ACHN (cell line): ENCODE measurements at regions not wholly inside any gene's neighbourhood (a gene's known extent, or its start where the extent isn't known, plus 50 kb on each side); places are given as distances from the start of the nearest gene placed in this dataset.
"Not testable (repeated sequence)": the region's sequence is repeated elsewhere in the genome, so short reads cannot be mapped to it uniquely, and the experiment has no call there.

Experiments used
- DNase-seq: peaks from one replicate; pipeline ENCODE4 v3.0.0-alpha.2; 2015
- in situ Hi-C: cut with HindIII; loops from 2 replicates; pipeline ENCODE4 v1.10.0; 2017; ENCODE audit warnings: low sequenced_read_pairs, low pct_ligation_motif_present, low pct_unique_long_range_greater_than_20kb

DNA sequence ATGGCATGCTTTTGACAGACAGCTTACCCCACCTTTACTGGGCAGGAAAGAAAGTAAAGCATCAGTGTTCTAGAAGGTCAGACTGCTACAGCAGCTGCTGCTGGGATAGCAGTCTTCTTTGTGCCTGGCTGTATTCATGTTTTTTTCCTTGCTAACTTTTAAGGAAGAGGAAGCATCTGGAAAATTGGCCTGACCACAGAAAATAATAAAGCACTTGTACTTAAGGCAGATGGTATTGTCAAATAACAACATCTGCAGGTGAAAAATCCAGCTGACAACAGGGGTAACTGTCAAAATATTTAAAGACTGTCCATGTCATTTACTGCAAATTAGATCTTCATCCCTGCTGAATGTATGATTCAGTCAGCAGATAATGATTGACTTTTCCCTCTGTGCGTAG, 229.0 kb downstream of the OXSM start:
- in situ Hi-C loops: no loop called here

DNA sequence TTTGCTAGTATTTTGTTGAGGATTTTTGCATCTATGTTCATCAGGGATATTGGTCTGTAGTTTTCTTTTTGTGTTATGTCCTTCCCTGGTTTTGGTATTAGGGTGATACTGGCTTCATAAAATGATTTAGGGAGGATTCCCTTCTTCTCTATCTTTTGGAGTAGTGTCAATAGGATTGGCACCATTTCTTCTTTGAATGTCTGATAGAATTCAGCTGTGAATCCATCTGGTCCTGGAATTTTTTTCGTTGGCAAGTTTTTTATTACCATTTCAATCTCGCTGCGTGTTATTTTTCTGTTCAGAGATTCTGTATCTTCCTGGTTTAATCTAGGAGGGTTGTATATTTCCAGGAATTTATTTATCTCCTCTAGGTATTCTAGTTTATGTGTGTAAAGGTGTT, 234.3 kb downstream of the OXSM start:
- in situ Hi-C loops, DNase-seq: not testable (repeated sequence)

More for the DNA sequence above, 229.0 kb downstream of the OXSM start:
- no peak for DNase-seq

DNA sequence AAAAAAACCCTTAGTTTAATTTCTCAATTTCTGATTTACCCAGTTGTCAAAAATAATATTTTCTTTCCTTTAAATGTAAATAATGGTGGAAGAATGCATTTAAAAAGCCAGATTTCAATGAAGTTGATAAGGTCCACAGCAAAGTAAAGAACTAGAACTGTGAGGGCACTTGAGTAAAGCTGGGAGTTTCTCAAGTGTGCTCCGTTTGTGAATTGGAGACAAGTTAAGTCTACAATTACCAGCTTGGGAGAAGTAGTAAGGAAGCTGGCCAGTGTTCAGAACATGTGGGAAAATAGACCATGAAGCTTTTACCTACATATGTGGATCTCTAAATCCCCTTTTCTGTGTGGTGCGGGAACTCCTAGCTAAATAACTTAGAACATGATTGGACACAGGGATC, 239.4 kb downstream of the OXSM start:
- DNase-seq: no peak
- in situ Hi-C loops: no loop called here

DNA sequence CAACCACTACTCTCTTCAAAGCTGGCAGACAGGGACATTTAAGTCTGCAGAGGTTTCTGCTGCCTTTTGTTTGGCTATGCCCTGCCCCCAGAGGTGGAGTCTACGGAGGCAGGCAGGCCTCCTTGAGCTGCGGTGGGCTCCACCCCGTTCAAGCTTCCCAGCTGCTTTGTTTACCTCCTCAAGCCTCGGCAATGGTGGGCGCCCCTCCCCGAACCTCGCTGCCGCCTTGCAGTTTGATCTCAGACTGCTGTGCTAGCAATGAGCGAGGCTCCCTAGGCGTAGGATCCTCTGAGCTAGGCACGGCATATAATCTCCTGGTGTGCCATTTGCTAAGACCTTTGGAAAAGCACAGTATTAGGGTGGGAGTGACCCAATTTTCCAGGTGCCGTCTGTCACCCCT, 252.2 kb downstream of the OXSM start:
- DNase-seq, in situ Hi-C loops: not testable (repeated sequence)

DNA sequence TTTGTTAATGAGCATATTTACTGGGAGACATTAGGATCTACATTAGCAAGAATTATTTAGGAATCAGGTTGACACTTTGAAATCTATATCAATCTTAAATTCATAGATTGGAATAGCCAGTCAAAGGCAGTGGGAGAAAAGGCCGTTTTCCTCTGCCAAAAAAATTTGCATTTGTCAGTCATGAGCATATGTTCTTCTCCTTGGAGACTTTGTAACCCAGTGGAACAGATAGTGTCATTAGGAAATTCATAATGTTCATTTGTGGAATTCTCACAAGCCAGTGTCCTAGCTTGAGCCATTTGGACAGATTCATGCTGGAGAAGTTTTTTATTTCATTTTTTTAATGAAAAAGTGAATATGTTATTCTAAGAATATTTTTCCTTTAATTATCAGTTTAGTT, 260.1 kb downstream of the OXSM start:
- DNase-seq: no peak
- in situ Hi-C loops: no loop called here

DNA sequence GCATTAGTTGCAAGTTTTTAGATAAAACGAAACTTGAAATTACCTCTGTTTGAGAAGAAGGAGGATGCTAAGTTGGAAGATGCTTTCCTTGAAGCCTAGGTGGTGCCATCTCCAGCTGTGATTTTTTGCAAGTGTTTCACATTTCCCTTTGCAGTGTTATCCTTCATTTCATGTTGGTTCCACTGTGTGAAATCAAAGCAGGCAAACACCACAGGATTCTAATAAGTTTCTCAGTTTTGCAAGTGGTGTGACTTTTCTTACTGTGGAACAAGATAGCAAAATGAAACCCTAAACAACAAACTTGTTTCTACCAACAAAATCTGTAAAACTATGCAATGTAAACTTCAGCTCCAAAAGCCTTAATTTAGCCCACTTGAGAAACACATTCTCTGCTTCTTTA, 260.9 kb downstream of the OXSM start:
- in situ Hi-C loops: no loop called here
- no peak for DNase-seq

DNA sequence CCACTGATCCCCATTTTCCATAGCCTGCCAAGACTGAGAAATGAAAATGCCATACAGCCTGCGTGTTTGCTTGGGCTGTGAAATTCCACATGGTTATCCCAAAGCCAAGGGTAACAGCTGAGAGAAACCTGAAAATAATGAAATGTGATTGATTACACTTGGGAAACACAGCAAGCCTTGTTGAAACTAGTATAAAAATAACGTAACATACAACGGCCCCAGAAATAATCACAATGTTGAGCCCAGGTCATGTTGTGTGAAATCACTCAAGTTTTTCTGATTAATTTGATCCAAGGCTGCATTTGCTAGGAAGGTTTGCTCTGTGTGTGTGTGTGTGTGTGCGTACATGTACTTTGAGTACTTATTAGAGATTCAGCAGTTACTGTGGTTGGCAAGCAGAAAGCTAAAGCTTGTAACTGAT, 269.0 kb downstream of the OXSM start:
- in situ Hi-C loops: no loop called here

DNA sequence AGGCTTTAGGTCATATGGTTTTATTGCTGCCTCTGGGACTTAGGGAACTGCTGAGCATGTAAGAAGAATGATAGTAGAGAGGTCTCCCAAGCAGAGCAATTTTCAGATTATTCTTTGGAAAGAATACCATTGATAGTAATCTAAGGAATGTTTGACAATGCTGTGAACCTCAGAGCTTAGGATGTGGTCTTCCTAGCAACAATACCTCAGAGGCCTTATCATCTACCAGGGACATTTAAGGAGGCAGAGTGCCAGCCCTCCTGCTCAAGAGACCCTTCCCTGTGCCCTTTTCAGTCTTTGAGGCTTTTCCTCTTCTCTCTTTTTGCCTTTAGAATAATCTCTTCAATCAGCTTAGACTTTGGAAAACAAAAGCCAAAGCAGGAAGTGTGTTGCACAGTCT, 272.1 kb downstream of the OXSM start:
- in situ Hi-C loops: no loop called here
- DNase-seq: no peak

More for the DNA sequence above, 269.0 kb downstream of the OXSM start:
- no peak for DNase-seq

DNA sequence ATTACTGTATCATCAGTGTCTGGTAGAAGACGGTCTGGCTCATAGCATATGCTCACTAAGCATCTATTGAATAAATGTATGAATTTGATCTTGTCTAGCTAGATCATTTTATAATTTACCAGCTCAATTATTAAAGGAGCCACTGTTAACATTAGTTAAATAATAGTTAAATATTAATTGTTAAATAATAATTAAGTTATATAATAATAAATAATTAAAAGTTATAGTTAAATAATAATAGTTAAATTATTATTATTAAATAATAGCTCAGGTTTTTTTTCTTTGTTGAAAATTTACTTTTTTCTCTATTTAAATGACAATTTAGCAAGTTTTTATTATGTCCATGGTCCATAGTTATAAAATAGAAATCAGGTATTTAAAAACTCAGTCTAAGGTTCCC, 274.4 kb downstream of the OXSM start:
- in situ Hi-C loops: no loop called here

DNA sequence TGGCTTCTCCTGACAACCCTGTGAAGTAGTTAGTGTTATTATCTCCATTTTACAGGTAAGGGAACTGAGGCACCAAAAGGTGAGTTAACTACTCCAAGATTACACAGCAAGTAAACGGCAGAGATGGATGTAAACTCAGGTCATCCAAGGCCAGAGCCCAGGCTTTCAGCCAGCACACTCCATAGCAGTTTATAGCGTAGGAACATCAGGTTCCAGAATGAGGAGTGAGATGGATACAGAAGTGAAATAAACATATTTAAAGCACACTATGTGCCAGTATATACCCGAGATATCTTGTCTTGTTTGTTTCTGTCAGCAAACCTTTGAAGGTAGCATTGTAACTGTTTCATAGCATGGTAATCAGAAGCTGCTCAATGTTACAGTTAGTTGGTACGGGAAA, 279.0 kb downstream of the OXSM start:
- in situ Hi-C loops: no loop called here
- no peak for DNase-seq

More for the DNA sequence above, 274.4 kb downstream of the OXSM start:
- DNase-seq: no peak

DNA sequence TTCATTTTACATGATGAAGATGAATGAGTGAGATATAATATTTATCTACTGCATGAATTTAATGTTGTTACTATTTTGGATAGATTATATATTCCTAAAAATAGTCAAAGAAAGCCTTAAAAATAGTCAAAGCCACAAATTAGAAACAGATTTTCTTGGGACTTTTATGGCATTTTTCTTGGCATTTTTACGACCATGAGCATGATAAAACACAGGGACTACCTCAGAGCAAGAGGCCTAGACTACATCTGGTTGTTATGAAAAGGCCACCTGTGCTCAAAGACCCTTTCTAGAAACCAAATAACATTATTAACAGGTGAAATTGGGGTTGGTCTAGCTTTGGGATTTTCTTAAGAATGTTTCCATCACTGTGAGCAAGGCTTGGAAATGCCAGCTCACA, 281.0 kb downstream of the OXSM start:
- in situ Hi-C loops: no loop called here

DNA sequence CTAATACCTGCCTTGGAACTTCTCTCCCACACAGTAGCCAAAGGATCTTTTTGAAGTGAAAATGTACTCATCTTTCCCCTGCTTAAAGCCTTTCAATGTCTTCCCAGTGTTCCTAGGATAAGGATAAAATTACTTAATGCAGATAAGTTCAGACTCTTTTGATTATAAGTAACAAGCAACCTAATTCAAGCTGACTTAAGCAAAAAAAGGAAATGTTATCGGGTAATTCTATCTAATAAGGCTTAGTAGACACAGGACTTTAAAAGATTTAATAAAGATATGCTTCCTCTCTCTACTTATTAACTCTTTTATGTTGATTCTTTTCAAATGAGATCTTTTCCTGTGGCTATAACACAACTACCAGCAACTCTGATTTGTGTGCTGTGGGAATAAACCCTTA, 284.2 kb downstream of the OXSM start:
- in situ Hi-C loops: no loop called here
- DNase-seq: no peak

More for the DNA sequence above, 281.0 kb downstream of the OXSM start:
- DNase-seq: no peak

DNA sequence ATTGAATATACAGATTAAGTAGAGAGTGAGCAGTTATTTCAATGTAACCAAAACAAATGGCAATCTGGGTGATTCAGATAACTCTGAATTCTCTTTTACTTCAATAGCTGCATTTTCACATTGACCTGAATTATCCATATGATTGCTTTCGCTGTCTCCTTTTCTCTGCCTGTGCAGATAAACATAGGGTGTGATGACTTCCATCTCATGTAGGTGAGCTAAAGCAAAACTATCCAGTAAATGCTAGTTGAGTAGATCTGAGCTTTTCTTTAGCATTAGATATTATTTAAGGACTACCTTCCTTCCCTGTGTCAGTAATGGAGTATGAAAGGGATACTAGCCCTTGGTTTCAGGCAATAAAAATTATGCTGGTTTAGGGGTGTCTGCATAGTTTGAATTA, 288.6 kb downstream of the OXSM start:
- in situ Hi-C loops: no loop called here
- no peak for DNase-seq

DNA sequence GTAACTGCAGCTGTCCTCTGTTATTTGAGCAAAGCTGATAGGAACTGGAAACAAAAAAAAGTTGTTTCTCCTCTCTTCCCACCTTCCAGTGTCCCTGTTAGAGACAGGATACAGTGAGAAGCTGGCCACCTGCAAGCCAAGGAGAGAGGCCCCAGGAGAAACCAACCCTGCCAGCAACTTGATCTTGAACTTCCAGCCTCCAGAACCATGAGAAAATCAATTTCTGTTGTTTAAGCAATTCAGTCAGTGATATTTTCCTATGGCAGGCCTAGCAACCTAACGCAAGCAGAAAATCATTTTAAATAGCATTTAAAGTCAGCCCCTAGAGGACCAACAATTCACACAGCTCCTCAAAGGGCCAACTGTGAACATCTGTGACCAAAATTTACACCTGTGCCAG, 291.3 kb downstream of the OXSM start:
- in situ Hi-C loops: no loop called here
- DNase-seq: no peak

DNA sequence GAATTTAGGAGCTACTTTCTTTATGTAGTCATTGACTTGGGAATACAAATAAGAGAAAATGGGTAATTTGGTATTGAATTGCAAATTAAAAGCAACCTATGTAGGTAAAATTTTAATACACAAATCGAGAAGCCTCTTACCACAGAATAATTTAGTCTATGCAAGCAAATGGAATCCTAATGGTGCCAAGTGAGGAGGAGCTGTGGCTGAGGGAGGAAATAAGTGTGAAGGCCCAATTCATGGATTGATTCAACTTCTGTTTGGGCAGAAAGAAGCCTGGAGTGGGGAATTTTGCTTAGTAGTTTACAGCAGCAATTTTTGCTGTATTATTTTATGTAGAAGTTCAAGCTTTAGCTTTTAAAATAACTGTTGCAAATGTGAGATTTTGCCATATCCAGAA, 291.9 kb downstream of the OXSM start:
- in situ Hi-C loops: no loop called here
- no peak for DNase-seq

DNA sequence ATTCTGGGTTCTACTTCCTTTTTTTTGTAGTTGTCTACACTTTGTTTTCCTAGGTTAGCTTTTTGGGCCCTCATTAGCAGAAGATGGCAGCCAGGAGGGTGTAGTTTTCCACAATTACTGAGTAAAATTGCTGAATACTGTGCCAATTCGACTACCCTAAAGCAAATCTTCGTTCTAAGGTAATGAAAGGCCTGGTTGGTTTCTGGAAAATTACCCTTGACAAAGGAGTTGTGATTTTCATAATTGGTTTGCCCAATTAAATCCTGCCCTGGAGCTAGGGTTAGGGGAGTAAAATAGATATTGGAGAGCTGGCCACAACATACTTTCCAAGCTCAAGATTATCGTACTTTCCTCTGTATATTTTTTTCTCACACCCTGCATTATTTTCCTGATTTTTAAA, 293.0 kb downstream of the OXSM start:
- DNase-seq: no peak
- in situ Hi-C loops: no loop called here

DNA sequence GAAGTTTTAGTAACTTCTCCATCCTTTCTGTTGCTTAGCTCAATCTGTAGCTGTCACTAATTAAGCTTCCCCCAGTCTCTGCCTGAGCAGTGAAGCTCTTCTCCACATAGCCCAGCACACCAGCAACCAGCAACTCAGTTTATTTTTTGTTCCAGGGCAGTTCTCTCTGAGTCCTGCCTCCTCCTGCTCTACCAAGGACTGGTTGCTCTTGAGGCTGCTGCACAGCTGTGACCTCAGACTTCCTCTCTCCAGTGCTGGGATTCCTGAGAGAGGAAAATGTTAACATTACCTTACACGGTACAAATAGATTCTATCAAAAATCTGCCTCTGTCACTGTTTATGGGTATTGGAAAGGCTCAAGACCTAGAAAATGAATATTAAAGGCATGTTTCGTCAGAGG, 294.7 kb downstream of the OXSM start:
- in situ Hi-C loops: no loop called here
- no peak for DNase-seq

DNA sequence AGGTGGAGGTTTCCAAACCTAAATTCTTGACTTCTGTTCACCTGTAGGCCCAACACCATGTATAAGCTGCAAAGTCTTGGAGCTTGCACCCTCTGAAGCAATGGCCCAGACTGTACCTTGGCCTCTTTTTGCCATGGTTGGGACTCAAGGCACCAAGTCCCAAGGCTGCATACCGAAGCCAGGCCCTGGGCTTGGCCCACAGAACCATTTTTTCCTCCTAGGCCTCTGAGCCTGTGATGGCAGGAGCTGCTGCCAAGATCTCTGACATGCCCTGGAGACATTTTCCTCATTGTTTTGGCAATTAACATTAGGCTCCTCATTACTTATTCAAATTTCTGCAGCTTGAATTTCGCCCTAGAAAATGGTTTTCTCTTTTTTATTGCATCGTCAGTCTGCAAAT, 297.9 kb downstream of the OXSM start:
- DNase-seq: no peak

DNA sequence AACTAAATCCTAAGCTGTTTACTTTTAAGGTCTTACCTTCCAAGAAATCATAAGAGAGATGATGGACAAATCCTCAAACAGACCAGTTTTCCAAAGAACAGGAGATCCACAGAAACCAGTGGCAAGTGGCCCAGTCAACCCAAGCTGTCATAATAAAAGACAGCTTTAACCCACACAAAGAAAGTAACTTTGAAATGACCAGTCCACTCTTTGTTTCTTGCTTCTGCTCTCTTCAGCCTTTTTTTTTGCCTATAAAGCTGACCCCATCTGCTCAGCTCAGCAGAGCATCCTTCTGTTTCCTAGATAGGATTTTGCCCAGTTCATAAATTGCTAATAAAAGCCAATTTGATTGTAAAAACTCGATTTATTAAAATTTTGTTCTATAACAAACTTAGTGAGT, 299.4 kb downstream of the OXSM start:
- no peak for DNase-seq
- in situ Hi-C loops: no loop called here

More for the DNA sequence above, 297.9 kb downstream of the OXSM start:
- in situ Hi-C loops: no loop called here

DNA sequence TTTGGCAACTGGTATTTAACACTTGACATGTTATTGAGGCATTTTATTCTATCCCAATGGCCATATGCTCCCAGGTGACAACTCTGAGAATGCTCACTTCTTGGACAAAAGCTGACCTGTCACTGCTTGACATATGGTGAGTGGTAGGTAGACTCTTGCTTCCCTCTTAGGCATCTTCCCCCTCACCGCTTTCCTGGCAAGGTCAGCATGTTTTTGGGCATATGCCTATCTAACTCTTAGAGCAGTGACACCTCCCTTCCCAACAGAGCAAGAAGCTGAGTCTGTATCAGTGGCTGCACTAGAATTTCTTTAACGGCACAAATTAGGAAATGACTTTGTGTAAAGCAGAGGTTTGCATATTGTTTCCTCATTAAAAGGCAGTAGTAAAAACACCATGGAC, 300.7 kb downstream of the OXSM start:
- DNase-seq: no peak
- in situ Hi-C loops: no loop called here

DNA sequence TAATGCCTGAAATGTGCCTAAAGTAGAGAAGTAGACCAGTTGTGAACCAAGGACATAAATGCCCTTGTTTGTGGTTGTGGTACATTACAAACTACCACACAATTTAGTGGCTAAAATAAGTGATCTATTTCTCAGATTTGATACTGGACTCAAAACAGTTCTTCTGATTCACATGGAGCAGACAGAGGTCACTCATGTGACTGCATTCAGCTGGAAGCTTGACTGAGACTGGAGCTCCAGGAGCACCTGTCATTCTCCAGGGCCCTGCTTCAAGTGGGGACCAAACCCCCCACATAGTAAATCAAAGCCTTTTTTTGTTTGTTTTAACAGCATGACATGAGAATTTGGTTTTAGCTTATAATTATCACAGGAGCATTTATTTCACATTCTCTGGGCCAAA, 301.2 kb downstream of the OXSM start:
- no peak for DNase-seq
- in situ Hi-C loops: no loop called here
